Choroid plexus epithelial cell (primary cell): ENCODE measurements at regions not wholly inside any gene's neighbourhood (a gene's known extent, or its start where the extent isn't known, plus 50 kb on each side); places are given as distances from the start of the nearest gene placed in this dataset.

Source experiments
- DNase-seq: peaks from one replicate; pipeline ENCODE4 v3.0.0-alpha.2; 2010; ENCODE audit warnings: low read depth
- H3K4me3 ChIP-seq: 2 replicates; pipeline ENCODE4 v1.5.1; 2011; ENCODE audit warnings: low read depth, mild to moderate bottlenecking, control low read depth, low read length, moderate library complexity
- TF ChIP-seq, protein P1 (sequence below): conservative IDR thresholded peaks from 2 replicates; pipeline ENCODE4 v1.5.1; 2011; ENCODE audit warnings: low read depth, mild to moderate bottlenecking, control low read depth, inconsistent platforms, low read length, moderate library complexity

DNA sequence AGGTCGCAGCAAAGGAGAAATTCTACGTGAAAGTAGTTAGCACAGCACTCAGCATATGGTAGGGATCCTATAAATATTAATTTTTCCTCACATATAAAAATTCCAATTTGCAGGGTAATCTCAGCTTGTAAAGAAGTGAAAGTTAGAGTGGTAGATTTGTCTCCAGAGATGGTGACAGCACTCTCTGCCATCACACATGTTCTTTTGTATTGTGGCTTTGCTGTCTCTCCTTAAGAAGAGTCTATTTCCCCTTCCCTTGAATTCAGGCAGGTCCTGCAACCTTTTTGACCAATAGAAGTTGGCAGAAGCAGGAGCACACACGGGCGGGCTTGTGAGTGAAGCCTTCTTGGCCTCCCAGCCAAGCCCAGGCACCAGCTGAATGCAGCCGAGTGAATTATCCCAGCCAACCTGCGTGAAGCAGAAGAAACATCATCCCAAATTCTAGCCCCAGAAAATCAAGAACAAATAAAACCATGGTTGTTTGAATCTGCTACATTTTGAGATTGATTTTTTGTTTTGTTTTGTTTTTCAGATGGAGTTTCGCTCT is 107.8 kb upstream of the COPS8 start:
- TF ChIP-seq, protein P1, sequence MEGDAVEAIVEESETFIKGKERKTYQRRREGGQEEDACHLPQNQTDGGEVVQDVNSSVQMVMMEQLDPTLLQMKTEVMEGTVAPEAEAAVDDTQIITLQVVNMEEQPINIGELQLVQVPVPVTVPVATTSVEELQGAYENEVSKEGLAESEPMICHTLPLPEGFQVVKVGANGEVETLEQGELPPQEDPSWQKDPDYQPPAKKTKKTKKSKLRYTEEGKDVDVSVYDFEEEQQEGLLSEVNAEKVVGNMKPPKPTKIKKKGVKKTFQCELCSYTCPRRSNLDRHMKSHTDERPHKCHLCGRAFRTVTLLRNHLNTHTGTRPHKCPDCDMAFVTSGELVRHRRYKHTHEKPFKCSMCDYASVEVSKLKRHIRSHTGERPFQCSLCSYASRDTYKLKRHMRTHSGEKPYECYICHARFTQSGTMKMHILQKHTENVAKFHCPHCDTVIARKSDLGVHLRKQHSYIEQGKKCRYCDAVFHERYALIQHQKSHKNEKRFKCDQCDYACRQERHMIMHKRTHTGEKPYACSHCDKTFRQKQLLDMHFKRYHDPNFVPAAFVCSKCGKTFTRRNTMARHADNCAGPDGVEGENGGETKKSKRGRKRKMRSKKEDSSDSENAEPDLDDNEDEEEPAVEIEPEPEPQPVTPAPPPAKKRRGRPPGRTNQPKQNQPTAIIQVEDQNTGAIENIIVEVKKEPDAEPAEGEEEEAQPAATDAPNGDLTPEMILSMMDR, result no peak
- no peak for DNase-seq
- no peak overlapping the region for H3K4me3 ChIP-seq

DNA sequence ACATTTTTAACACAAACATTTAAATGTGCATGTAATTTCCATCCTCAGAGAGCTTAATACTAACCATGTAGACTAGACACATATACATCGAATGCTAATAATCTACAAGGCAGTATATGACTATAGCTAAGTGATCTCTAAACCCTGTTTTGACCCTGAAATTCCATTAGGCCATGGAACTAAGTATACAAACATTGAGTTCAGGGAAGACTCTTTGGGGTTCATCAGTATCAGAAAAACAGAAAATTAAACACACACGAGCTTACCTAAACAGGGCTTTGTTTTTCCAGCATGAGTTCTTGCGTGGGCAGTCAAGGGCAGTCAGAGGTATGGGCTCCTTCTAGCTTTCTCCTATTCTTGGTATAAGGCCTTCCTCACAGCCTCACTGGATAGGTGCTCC is 106.0 kb upstream of the COPS8 start:
- no peak overlapping the region for H3K4me3 ChIP-seq
- no peak for DNase-seq
- TF ChIP-seq, protein P1, result no peak

DNA sequence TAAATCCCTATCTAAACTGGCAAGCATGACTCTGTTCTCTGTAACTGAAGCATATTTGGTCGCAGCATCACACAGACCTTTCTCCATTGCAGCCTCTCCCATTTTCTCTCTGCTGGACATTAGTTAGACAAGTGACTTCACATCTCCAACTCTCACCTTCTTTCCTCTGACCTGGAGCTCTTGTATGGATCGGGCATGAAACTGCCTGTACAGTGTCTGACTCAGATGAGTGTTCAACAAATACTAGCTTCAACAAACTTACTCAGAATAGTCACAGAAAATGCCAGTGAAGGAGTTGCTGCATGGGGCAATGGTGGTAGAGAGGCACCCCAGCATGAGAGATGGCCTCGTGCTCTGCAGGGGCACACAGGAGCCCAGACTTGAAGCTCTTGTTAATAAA is 104.7 kb upstream of the COPS8 start:
- no peak overlapping the region for H3K4me3 ChIP-seq
- TF ChIP-seq, protein P1, result no peak
- DNase-seq, result no peak

DNA sequence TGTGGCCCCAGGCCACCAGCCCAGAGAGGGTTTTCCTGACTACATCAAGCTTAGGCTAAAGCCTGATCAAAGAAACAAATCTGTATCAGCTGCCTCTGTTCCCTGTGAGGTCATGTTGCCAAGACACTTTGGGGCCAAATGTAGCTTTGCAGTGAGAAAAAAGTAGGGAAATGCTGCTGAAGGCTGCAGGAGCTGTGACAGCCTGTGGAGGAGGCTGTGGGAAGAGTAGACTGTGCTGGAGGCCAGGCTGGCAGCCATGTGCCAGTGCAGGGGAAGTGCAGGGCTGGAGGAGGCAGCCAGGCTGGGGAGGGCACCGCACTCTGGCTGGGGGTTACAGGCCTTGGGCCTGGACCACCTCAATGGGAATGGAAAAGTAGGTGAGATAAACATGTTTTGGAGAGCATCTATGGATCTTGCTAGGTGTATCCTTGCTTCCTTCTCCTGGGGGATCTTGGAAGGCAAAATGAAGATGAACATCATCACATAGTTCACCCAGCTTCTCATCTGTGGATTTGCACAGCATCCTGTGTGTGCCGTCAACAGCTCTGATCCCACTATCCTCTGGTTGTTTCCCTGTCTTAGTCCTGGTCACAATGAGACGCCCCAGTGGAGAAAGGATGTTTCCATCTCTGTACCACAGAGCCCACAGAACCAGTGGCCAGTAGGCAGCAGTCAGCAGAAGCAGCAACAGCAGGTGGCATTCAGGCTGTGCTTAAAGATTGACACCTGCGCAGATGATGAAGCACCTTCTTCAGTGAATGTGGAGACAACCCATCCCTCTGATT is 103.8 kb upstream of the COPS8 start:
- DNase-seq, result no peak
- TF ChIP-seq, protein P1, result no peak
- H3K4me3 ChIP-seq, result no peak overlapping the region

DNA sequence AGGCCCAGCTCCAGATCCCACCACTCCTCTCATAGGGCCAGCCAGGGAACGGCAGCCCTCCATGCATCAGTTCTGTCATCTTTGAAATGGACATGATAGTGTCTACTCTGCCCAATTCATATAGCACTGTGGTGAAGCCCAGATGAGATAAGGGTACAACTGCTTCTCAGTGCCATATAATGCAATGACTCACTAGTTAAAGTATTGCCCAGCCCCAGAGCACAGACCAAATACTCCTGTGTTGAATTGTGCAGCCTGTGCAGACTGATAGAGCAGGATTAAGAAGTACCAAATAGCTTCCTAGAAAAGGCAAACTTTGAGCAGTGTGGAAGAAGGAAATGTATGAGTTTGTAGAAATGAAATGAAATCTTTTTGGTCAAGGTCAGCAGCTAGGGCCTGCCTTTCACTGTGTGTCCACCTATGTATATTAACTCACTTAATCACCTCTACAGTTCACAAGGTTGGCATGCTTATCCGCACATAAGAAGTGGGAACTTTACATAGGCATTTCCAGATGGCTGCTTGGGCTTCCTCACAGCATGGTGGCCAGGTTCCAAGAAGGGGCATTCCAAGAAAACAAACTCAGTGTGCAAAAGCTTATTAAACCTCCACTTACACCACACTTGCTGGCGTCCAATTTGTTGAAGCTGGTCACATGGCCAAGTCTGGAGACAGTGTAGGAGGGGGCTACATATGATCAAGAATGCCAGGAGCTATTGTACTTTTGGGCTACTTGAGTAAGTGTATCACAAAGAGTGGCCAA is 102.8 kb upstream of the COPS8 start:
- H3K4me3 ChIP-seq, result no peak overlapping the region
- TF ChIP-seq, protein P1, result no peak

DNA sequence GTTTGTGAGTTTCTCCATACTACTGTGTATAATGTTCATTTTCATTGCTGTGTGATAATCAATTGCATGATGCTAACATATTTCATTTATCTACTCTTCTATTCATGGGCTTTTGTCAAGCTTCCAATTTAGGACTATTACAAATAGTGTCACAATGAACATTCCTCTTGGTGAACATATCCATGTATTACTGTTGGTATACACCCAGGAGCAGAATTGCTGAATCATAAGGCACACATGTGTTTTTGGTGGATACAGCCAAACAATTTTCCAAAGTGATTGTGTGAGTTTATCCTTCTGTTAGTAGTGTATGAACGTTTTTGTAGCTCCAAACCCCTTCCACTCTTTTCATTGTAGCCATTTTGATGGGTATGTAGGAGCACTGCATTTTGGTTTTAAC is 101.6 kb upstream of the COPS8 start:
- TF ChIP-seq, protein P1, result no peak
- DNase-seq, result no peak

More for the DNA sequence above, 102.8 kb upstream of the COPS8 start:
- DNase-seq, result no peak

More for the DNA sequence above, 101.6 kb upstream of the COPS8 start:
- H3K4me3 ChIP-seq, result no peak overlapping the region
